H9 (cell line): ENCODE measurements at regions not wholly inside any gene's neighbourhood (a gene's known extent, or its start where the extent isn't known, plus 50 kb on each side); places are given as distances from the start of the nearest gene placed in this dataset.

Experiments
- DNase-seq: peaks from one replicate; pipeline ENCODE4 v3.0.0-alpha.2; 2017
- H2AFZ ChIP-seq: one replicate; pipeline ENCODE4 v1.6.1; 2013; ENCODE audit warnings: mild to moderate bottlenecking, low read length, control low read depth, moderate library complexity
- H2AK5ac ChIP-seq: 2 replicates; pipeline ENCODE4 v1.6.1; 2013; ENCODE audit warnings: low read length, control low read depth, mixed read lengths; ENCODE audit not compliant: insufficient read length
- H2BK120ac ChIP-seq: one replicate; pipeline ENCODE4 v1.6.1; 2013; ENCODE audit warnings: low read depth, mild to moderate bottlenecking, low read length, control low read depth, inconsistent platforms; ENCODE audit not compliant: poor library complexity, severe bottlenecking
- H2BK12ac ChIP-seq: 2 replicates; pipeline ENCODE4 v1.6.1; 2013; ENCODE audit warnings: low read length, control low read depth, mixed read lengths, low read depth; ENCODE audit not compliant: insufficient read length
- H2BK15ac ChIP-seq: 2 replicates; pipeline ENCODE4 v1.6.1; 2013; ENCODE audit warnings: low read depth, low read length, control low read depth
- H2BK20ac ChIP-seq: one replicate; pipeline ENCODE4 v1.6.1; 2013; ENCODE audit warnings: low read depth, mild to moderate bottlenecking, low read length, control low read depth, inconsistent platforms; ENCODE audit not compliant: poor library complexity, severe bottlenecking
- H2BK5ac ChIP-seq: 2 replicates; pipeline ENCODE4 v1.6.1; 2013; ENCODE audit warnings: low read length, control low read depth, mixed read lengths; ENCODE audit not compliant: insufficient read length
- H3K14ac ChIP-seq: 2 replicates; pipeline ENCODE4 v1.6.1; 2013; ENCODE audit warnings: low read length, control low read depth; ENCODE audit not compliant: insufficient read depth
- H3K18ac ChIP-seq: 2 replicates; pipeline ENCODE4 v1.6.1; 2013; ENCODE audit warnings: low read depth, mild to moderate bottlenecking, mixed read lengths, low read length, control low read depth; ENCODE audit not compliant: insufficient read length
- H3K23ac ChIP-seq: 2 replicates; pipeline ENCODE4 v1.6.1; 2013; ENCODE audit warnings: low read length, control low read depth, mixed read lengths, low read depth; ENCODE audit not compliant: insufficient read length
- H3K23me2 ChIP-seq: 2 replicates; pipeline ENCODE4 v1.6.1; 2013; ENCODE audit warnings: low read depth, mild to moderate bottlenecking, mixed read lengths, low read length, control low read depth; ENCODE audit not compliant: insufficient read length, poor library complexity, severe bottlenecking
- H3K27ac ChIP-seq: 2 replicates; pipeline ENCODE4 v1.5.1; 2013; ENCODE audit warnings: low read length, control low read depth, mixed read lengths, low read depth; ENCODE audit not compliant: insufficient read length
- H3K27me3 ChIP-seq: 2 replicates; pipeline ENCODE4 v1.6.1; 2013; ENCODE audit warnings: low read length, control low read depth, inconsistent platforms; ENCODE audit not compliant: insufficient read depth
- H3K4ac ChIP-seq: 2 replicates; pipeline ENCODE4 v1.6.1; 2013; ENCODE audit warnings: low read depth, mild to moderate bottlenecking, control low read depth, inconsistent platforms, low read length, moderate library complexity
- H3K4me1 ChIP-seq: 2 replicates; pipeline ENCODE4 v1.6.1; 2013; ENCODE audit warnings: low read length, control low read depth, inconsistent platforms; ENCODE audit not compliant: insufficient read depth
- H3K4me2 ChIP-seq: 2 replicates; pipeline ENCODE4 v1.6.1; 2013; ENCODE audit warnings: low read length, control low read depth, mixed read lengths; ENCODE audit not compliant: insufficient read length, insufficient read depth
- H3K56ac ChIP-seq: 2 replicates; pipeline ENCODE4 v1.6.1; 2013; ENCODE audit warnings: low read depth, mild to moderate bottlenecking, mixed read lengths, low read length, control low read depth; ENCODE audit not compliant: insufficient read length
- H3K79me1 ChIP-seq: 2 replicates; pipeline ENCODE4 v1.6.1; 2013; ENCODE audit warnings: low read depth, mild to moderate bottlenecking, moderate library complexity, low read length, control low read depth, inconsistent platforms; ENCODE audit not compliant: insufficient read depth, poor library complexity, severe bottlenecking
- H3K79me2 ChIP-seq: 2 replicates; pipeline ENCODE4 v1.6.1; 2013; ENCODE audit warnings: low read length, control low read depth, inconsistent platforms; ENCODE audit not compliant: insufficient read depth
- H3K9ac ChIP-seq: 2 replicates; pipeline ENCODE4 v1.6.1; 2013; ENCODE audit warnings: low read length, control low read depth, mixed read lengths; ENCODE audit not compliant: insufficient read length; ENCODE audit errors: extremely low read depth
- H3K9me3 ChIP-seq: one replicate; pipeline ENCODE4 v1.6.1; 2013; ENCODE audit warnings: low read depth, low read length, inconsistent platforms; ENCODE audit not compliant: control insufficient read depth
- H3T11ph ChIP-seq: one replicate; pipeline ENCODE4 v1.6.1; 2013; ENCODE audit warnings: mild to moderate bottlenecking, low read length, control low read depth, inconsistent platforms
- H4K20me1 ChIP-seq: one replicate; pipeline ENCODE4 v1.6.1; 2013; ENCODE audit not compliant: control insufficient read depth, insufficient read length, insufficient read depth
- H4K5ac ChIP-seq: 2 replicates; pipeline ENCODE4 v1.6.1; 2013; ENCODE audit warnings: low read depth, mild to moderate bottlenecking, mixed read lengths, low read length, control low read depth; ENCODE audit not compliant: insufficient read length
- H4K8ac ChIP-seq: replicated peaks from 2 replicates; pipeline ENCODE4 v1.6.1; 2013; ENCODE audit warnings: low read length, control low read depth, mixed read lengths, low read depth; ENCODE audit not compliant: insufficient read length
- H4K91ac ChIP-seq: 2 replicates; pipeline ENCODE4 v1.6.1; 2013; ENCODE audit warnings: low read depth, mild to moderate bottlenecking, moderate library complexity, mixed read lengths, low read length, control low read depth; ENCODE audit not compliant: insufficient read length
- H3K27ac Mint-ChIP-seq, 3 experiments: 2 replicates in 2 of 3; 3 replicates in 1 of 3; pipeline ENCODE4 v1.8.0; 2020 to 2021; ENCODE audit warnings: mixed read lengths in 3 of 3, mild to moderate bottlenecking in 1 of 3, moderate library complexity in 1 of 3
- H3K27me3 Mint-ChIP-seq: 2 replicates; pipeline ENCODE4 v1.8.0; 2021; ENCODE audit warnings: low read depth, mild to moderate bottlenecking, moderate library complexity, mixed read lengths
- H3K36me3 Mint-ChIP-seq, 3 experiments: 2 replicates in 2 of 3; 3 replicates in 1 of 3; pipeline ENCODE4 v1.8.0; 2020 to 2021; ENCODE audit warnings: low read depth in 3 of 3, mixed read lengths in 3 of 3; ENCODE audit not compliant: insufficient read depth in 1 of 3
- H3K4me1 Mint-ChIP-seq, 2 experiments: 2 replicates each; pipeline ENCODE4 v1.8.0; 2020; ENCODE audit warnings: mixed read lengths in 2 of 2
- H3K4me3 Mint-ChIP-seq, 2 experiments: 2 replicates in 1 of 2; 3 replicates in 1 of 2; pipeline ENCODE4 v1.8.0; 2020 to 2021; ENCODE audit warnings: mild to moderate bottlenecking in 2 of 2, mixed read lengths in 2 of 2, moderate library complexity in 1 of 2
- H3K9me3 Mint-ChIP-seq, 2 experiments: 2 replicates in 1 of 2; 3 replicates in 1 of 2; pipeline ENCODE4 v1.8.0; 2020; ENCODE audit warnings: mild to moderate bottlenecking in 2 of 2, mixed read lengths in 2 of 2, moderate library complexity in 1 of 2
- WGBS: extraction: QIAGEN DNeasy Blood & Tissue Kit; methylation state at CpG from one replicate; pipeline ENCODE4 v1.1.7; 2013; ENCODE audit warnings: missing lambda C conversion rate, low lambda C conversion rate, mixed read lengths; ENCODE audit not compliant: insufficient read length; ENCODE audit errors: extremely low coverage; 5-methylcytosine and 5-hydroxymethylcytosine counted together
- TF ChIP-seq, protein P1 (sequence below): fragments of 200-600 bp; sonication (generic); conservative IDR thresholded peaks from 3 replicates; pipeline ENCODE4 v1.8.0; 2021; ENCODE audit warnings: antibody characterized with exemption, mild to moderate bottlenecking

GRCh38 chr6:93586306-93586705 lies 166.9 kb upstream of the EPHA7 start:
- H3K4me3 Mint-ChIP-seq, result no peak overlapping the region
- Histone ChIP-seq H3K79me1 (no peaks in the 10 kb centered on the region), H3K27ac (no peak overlapping the region), H3K4me1 (no peaks in the 10 kb centered on the region), H3T11ph (no peak overlapping the region), H3K23ac (no peak overlapping the region), H3K9ac (no peak overlapping the region), H2BK5ac (no peak overlapping the region), H2AFZ (no peak overlapping the region), H2BK120ac (no peak overlapping the region), H2BK15ac (no peak overlapping the region), H3K4ac (no peak overlapping the region), H2BK20ac (no peak overlapping the region), H4K91ac (no peak overlapping the region), H2AK5ac (no peak overlapping the region), H3K4me2 (no peak overlapping the region), H3K56ac (no peak overlapping the region), H3K14ac (no peak overlapping the region), H3K9me3 (no peaks in the 10 kb centered on the region), H3K23me2 (no peaks in the 10 kb centered on the region), H3K79me2 (no peaks in the 10 kb centered on the region), H4K5ac (no peak overlapping the region), H4K20me1 (no peaks in the 10 kb centered on the region), H3K18ac (no peak overlapping the region), H3K27me3 (no peaks in the 10 kb centered on the region), H2BK12ac (no peak overlapping the region), H4K8ac (no peak overlapping the region)
- TF ChIP-seq, protein P1, sequence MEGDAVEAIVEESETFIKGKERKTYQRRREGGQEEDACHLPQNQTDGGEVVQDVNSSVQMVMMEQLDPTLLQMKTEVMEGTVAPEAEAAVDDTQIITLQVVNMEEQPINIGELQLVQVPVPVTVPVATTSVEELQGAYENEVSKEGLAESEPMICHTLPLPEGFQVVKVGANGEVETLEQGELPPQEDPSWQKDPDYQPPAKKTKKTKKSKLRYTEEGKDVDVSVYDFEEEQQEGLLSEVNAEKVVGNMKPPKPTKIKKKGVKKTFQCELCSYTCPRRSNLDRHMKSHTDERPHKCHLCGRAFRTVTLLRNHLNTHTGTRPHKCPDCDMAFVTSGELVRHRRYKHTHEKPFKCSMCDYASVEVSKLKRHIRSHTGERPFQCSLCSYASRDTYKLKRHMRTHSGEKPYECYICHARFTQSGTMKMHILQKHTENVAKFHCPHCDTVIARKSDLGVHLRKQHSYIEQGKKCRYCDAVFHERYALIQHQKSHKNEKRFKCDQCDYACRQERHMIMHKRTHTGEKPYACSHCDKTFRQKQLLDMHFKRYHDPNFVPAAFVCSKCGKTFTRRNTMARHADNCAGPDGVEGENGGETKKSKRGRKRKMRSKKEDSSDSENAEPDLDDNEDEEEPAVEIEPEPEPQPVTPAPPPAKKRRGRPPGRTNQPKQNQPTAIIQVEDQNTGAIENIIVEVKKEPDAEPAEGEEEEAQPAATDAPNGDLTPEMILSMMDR, result no peak
- no peaks in the 10 kb centered on the region for H3K36me3 Mint-ChIP-seq
- DNase-seq, result no peak
- H3K9me3 Mint-ChIP-seq, result no peaks in the 10 kb centered on the region; a peak in 2 of 5 replicates
- no peak overlapping the region for H3K27ac Mint-ChIP-seq
- H3K4me1 Mint-ChIP-seq, result no peaks in the 10 kb centered on the region
- no peaks in the 10 kb centered on the region for H3K27me3 Mint-ChIP-seq
- no CpG with 5 or more reads among the region's 1 CpG for WGBS
